ENCODE measurements at regions not wholly inside any gene's neighbourhood (a gene's known extent, or its start where the extent isn't known, plus 50 kb on each side); places are given as distances from the start of the nearest gene placed in this dataset.

DNA sequence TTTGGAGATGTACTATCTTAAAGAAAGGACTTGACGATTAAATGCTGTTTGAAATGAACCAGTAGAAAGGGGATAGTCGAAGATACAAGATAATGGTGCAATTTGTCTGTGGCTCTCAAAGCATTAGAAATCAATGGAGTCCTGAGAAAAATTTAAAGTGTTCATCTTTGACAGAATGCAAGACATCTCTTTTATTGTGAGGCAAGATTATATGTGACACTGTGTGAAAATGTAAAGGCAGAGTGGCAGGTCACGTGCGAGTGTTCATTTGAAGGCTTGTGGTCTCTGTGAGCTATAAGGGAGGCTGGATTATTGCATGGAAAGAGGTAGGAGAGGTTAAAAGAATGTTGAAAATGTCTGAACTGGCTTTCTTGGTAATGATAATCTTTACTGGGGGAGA lies 709.2 kb downstream of the DSC3 start:
- TF ChIP-seq, protein P1, sequence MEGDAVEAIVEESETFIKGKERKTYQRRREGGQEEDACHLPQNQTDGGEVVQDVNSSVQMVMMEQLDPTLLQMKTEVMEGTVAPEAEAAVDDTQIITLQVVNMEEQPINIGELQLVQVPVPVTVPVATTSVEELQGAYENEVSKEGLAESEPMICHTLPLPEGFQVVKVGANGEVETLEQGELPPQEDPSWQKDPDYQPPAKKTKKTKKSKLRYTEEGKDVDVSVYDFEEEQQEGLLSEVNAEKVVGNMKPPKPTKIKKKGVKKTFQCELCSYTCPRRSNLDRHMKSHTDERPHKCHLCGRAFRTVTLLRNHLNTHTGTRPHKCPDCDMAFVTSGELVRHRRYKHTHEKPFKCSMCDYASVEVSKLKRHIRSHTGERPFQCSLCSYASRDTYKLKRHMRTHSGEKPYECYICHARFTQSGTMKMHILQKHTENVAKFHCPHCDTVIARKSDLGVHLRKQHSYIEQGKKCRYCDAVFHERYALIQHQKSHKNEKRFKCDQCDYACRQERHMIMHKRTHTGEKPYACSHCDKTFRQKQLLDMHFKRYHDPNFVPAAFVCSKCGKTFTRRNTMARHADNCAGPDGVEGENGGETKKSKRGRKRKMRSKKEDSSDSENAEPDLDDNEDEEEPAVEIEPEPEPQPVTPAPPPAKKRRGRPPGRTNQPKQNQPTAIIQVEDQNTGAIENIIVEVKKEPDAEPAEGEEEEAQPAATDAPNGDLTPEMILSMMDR (IDR thresholded peaks at IDR 0.05) = no peak
- TF ChIP-seq, protein P2, sequence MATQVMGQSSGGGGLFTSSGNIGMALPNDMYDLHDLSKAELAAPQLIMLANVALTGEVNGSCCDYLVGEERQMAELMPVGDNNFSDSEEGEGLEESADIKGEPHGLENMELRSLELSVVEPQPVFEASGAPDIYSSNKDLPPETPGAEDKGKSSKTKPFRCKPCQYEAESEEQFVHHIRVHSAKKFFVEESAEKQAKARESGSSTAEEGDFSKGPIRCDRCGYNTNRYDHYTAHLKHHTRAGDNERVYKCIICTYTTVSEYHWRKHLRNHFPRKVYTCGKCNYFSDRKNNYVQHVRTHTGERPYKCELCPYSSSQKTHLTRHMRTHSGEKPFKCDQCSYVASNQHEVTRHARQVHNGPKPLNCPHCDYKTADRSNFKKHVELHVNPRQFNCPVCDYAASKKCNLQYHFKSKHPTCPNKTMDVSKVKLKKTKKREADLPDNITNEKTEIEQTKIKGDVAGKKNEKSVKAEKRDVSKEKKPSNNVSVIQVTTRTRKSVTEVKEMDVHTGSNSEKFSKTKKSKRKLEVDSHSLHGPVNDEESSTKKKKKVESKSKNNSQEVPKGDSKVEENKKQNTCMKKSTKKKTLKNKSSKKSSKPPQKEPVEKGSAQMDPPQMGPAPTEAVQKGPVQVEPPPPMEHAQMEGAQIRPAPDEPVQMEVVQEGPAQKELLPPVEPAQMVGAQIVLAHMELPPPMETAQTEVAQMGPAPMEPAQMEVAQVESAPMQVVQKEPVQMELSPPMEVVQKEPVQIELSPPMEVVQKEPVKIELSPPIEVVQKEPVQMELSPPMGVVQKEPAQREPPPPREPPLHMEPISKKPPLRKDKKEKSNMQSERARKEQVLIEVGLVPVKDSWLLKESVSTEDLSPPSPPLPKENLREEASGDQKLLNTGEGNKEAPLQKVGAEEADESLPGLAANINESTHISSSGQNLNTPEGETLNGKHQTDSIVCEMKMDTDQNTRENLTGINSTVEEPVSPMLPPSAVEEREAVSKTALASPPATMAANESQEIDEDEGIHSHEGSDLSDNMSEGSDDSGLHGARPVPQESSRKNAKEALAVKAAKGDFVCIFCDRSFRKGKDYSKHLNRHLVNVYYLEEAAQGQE (IDR thresholded peaks at IDR 0.05; ENCODE audit: insufficient read depth in 1 of 2, low read depth in 2 of 2, low read length in 1 of 2) = no peak

All from Panc1 (cell line).